Muscle layer of colon (tissue), 2 donors: ENCODE measurements at regions not wholly inside any gene's neighbourhood (a gene's known extent, or its start where the extent isn't known, plus 50 kb on each side); places are given as distances from the start of the nearest gene placed in this dataset.

Experiments used
- H3K27ac ChIP-seq: one replicate; pipeline ENCODE4 v1.7.0; 2013; ENCODE audit warnings: low read depth, mild to moderate bottlenecking, low read length, moderate library complexity
- H3K27me3 ChIP-seq, 2 donors: one replicate each; pipeline ENCODE4 v1.7.0; 2013; ENCODE audit warnings: low read length in 2 of 2, mild to moderate bottlenecking in 2 of 2; ENCODE audit not compliant: insufficient read depth in 2 of 2, control insufficient read depth in 1 of 2
- H3K36me3 ChIP-seq: one replicate; pipeline ENCODE4 v1.7.0; 2013; ENCODE audit warnings: mild to moderate bottlenecking, low read length; ENCODE audit not compliant: insufficient read depth
- H3K4me1 ChIP-seq: one replicate; pipeline ENCODE4 v1.7.0; 2013; ENCODE audit warnings: mild to moderate bottlenecking, low read length; ENCODE audit not compliant: insufficient read depth
- H3K4me3 ChIP-seq, 2 donors: one replicate each; pipeline ENCODE4 v1.7.0; 2013; ENCODE audit warnings: low read length in 2 of 2, low read depth in 1 of 2, mild to moderate bottlenecking in 1 of 2, moderate library complexity in 1 of 2
- H3K9ac ChIP-seq: one replicate; pipeline ENCODE4 v1.7.0; 2013; ENCODE audit warnings: low read length
- H3K9me3 ChIP-seq: one replicate; pipeline ENCODE4 v1.7.0; 2013; ENCODE audit warnings: mild to moderate bottlenecking, low read length
- donor health status: abdominal sarcoma.
- donor health status: Adenocarcinoma of cecum.

GRCh38 chr14:84646786-84647500 lies 883.0 kb upstream of the FLRT2 start:
- Histone ChIP-seq H3K9ac (no peak overlapping the region), H3K27me3 (no peaks in the 10 kb centered on the region), H3K36me3 (no peaks in the 10 kb centered on the region), H3K4me3 (no peak overlapping the region), H3K9me3 (no peaks in the 10 kb centered on the region), H3K27ac (no peak overlapping the region), H3K4me1 (no peaks in the 10 kb centered on the region)

- Histone ChIP-seq H3K4me1 (no peaks in the 10 kb centered on the region), H3K27ac (no peak overlapping the region), H3K9ac (no peak overlapping the region), H3K36me3 (no peaks in the 10 kb centered on the region), H3K27me3 (no peaks in the 10 kb centered on the region), H3K9me3 (peaks cover 5% of the 10 kb centered on the region), H3K4me3 (no peak overlapping the region)
Observed at GRCh38 chr14:84655014-84655413, 874.9 kb upstream of the FLRT2 start.

- Histone ChIP-seq H3K4me3 (no peak overlapping the region), H3K9ac (no peak overlapping the region), H3K27ac (no peak overlapping the region), H3K27me3 (no peaks in the 10 kb centered on the region), H3K9me3 (peaks cover 5% of the 10 kb centered on the region), H3K36me3 (no peaks in the 10 kb centered on the region), H3K4me1 (no peaks in the 10 kb centered on the region)
Observed at GRCh38 chr14:84657911-84658310, 872.0 kb upstream of the FLRT2 start.

- Histone ChIP-seq H3K27ac (no peak overlapping the region), H3K4me3 (no peak overlapping the region), H3K9me3 (no peaks in the 10 kb centered on the region), H3K27me3 (no peaks in the 10 kb centered on the region), H3K36me3 (no peaks in the 10 kb centered on the region), H3K4me1 (no peaks in the 10 kb centered on the region), H3K9ac (no peak overlapping the region)
Observed at GRCh38 chr14:84670796-84671195, 859.1 kb upstream of the FLRT2 start.

- Histone ChIP-seq H3K4me3 (no peak overlapping the region), H3K27ac (no peak overlapping the region), H3K9ac (no peak overlapping the region)
Observed at GRCh38 chr14:84671776-84672175, 858.2 kb upstream of the FLRT2 start.

GRCh38 chr14:84674636-84675035 lies 855.3 kb upstream of the FLRT2 start:
- Histone ChIP-seq H3K9ac (no peak overlapping the region), H3K4me3 (no peak overlapping the region), H3K27me3 (no peaks in the 10 kb centered on the region), H3K27ac (no peak overlapping the region), H3K36me3 (no peaks in the 10 kb centered on the region), H3K9me3 (no peaks in the 10 kb centered on the region), H3K4me1 (no peaks in the 10 kb centered on the region)

More at GRCh38 chr14:84671776-84672175, 858.2 kb upstream of the FLRT2 start:
- H3K4me1 ChIP-seq, result no peaks in the 10 kb centered on the region
- H3K36me3 ChIP-seq, result no peaks in the 10 kb centered on the region
- no peaks in the 10 kb centered on the region for H3K9me3 ChIP-seq
- no peaks in the 10 kb centered on the region for H3K27me3 ChIP-seq

GRCh38 chr14:84686550-84686949 lies 843.4 kb upstream of the FLRT2 start:
- H3K4me3 ChIP-seq, result no peak overlapping the region
- no peaks in the 10 kb centered on the region for H3K27me3 ChIP-seq
- peaks cover 6% of the 10 kb centered on the region for H3K4me1 ChIP-seq
- no peak overlapping the region for H3K27ac ChIP-seq
- no peaks in the 10 kb centered on the region for H3K9me3 ChIP-seq
- no peaks in the 10 kb centered on the region for H3K36me3 ChIP-seq
- H3K9ac ChIP-seq, result no peak overlapping the region

GRCh38 chr14:84688297-84689025 lies 841.5 kb upstream of the FLRT2 start:
- Histone ChIP-seq H3K4me1 (peaks cover 6% of the 10 kb centered on the region), H3K36me3 (no peaks in the 10 kb centered on the region), H3K4me3 (no peak overlapping the region), H3K27me3 (no peaks in the 10 kb centered on the region), H3K9me3 (no peaks in the 10 kb centered on the region), H3K9ac (no peak overlapping the region), H3K27ac (no peak overlapping the region)

GRCh38 chr14:84694161-84694560 lies 835.8 kb upstream of the FLRT2 start:
- Histone ChIP-seq H3K9ac (no peak overlapping the region), H3K36me3 (no peaks in the 10 kb centered on the region), H3K27ac (no peak overlapping the region), H3K4me1 (peaks cover 17% of the 10 kb centered on the region), H3K27me3 (no peaks in the 10 kb centered on the region), H3K4me3 (no peak overlapping the region), H3K9me3 (no peaks in the 10 kb centered on the region)

- Histone ChIP-seq H3K4me3 (no peak overlapping the region), H3K4me1 (no peaks in the 10 kb centered on the region), H3K9me3 (no peaks in the 10 kb centered on the region), H3K9ac (no peak overlapping the region), H3K36me3 (no peaks in the 10 kb centered on the region), H3K27ac (no peak overlapping the region), H3K27me3 (no peaks in the 10 kb centered on the region)
Observed at GRCh38 chr14:84704601-84705000, 825.3 kb upstream of the FLRT2 start.

- Histone ChIP-seq H3K9me3 (no peaks in the 10 kb centered on the region), H3K27me3 (no peaks in the 10 kb centered on the region), H3K9ac (no peak overlapping the region), H3K4me1 (no peaks in the 10 kb centered on the region), H3K27ac (no peak overlapping the region), H3K4me3 (no peak overlapping the region), H3K36me3 (no peaks in the 10 kb centered on the region)
Observed at GRCh38 chr14:84707830-84708229, 822.1 kb upstream of the FLRT2 start.

GRCh38 chr14:84708865-84709264 lies 821.1 kb upstream of the FLRT2 start:
- no peak overlapping the region for H3K4me3 ChIP-seq
- no peaks in the 10 kb centered on the region for H3K27me3 ChIP-seq
- H3K4me1 ChIP-seq, result no peaks in the 10 kb centered on the region
- no peaks in the 10 kb centered on the region for H3K9me3 ChIP-seq
- no peak overlapping the region for H3K27ac ChIP-seq
- H3K36me3 ChIP-seq, result no peaks in the 10 kb centered on the region
- no peak overlapping the region for H3K9ac ChIP-seq
